GM20000 (cell line): ENCODE measurements at regions not wholly inside any gene's neighbourhood (a gene's known extent, or its start where the extent isn't known, plus 50 kb on each side); places are given as distances from the start of the nearest gene placed in this dataset.

Source experiments
- DNase-seq: peaks from one replicate; pipeline ENCODE4 v3.0.0; 2012; ENCODE audit warnings: low spot score
- CTCF ChIP-seq: IDR thresholded peaks from 2 replicates; pipeline ENCODE4 v1.5.1; 2012; ENCODE audit warnings: mild to moderate bottlenecking, control low read depth; ENCODE audit errors: extremely low read depth, missing control alignments

DNA sequence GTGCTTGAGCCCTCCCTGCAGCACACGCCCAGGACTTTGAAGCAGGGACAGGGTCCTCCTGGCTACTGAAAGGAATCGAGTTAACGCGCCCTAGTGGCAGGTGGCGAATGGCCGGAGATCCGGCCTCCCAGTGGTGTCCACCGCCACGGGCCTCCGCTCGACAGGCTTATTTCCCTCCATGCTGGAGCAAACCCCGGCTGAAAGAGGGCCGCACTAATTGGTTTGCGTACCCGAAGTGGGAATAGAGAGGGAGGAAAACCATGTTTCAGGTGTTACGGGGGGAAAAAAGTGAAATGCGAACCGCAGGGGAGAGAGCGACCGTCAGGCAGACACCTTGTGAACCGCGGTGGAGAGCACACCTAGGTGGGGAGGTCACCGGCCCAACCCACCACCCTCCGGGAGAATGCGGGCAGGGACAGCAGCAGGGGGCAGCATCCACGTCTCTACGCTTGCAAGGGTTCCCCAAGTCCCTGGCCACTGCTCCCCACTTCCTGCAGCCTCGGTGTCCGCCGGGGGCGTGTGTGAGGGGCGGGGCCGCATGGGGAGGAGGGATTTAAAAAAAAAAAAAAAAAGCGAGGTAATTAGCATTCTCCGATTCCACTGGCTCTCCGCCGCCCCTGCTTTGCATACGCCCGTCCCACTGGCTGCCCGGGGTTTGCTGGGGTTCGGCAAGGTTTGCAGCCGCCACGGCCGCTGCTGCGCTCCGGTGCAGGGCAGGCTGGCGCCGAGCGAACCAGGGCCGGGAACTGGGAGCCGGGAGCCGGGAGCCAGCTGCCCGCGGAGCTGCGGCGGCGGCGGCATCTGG is 224.6 kb upstream of the CRY1 start:
- peak; percentile 41 for DNase-seq
- no peak for TF ChIP-seq CTCF

DNA sequence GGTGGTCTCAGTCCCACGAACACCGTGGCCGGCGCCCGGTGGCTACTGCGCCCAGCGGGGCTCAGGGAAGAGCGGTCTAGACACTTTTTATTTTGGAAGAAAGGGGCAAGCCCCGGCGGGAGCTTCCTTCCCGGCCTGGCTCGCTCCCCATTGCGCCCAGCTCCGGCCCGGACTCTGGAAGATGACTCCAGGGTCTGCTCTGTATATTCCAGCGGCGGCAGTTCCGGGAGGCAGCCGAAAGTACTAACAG is 225.1 kb upstream of the CRY1 start:
- no peak for TF ChIP-seq CTCF
- DNase-seq, result no peak

DNA sequence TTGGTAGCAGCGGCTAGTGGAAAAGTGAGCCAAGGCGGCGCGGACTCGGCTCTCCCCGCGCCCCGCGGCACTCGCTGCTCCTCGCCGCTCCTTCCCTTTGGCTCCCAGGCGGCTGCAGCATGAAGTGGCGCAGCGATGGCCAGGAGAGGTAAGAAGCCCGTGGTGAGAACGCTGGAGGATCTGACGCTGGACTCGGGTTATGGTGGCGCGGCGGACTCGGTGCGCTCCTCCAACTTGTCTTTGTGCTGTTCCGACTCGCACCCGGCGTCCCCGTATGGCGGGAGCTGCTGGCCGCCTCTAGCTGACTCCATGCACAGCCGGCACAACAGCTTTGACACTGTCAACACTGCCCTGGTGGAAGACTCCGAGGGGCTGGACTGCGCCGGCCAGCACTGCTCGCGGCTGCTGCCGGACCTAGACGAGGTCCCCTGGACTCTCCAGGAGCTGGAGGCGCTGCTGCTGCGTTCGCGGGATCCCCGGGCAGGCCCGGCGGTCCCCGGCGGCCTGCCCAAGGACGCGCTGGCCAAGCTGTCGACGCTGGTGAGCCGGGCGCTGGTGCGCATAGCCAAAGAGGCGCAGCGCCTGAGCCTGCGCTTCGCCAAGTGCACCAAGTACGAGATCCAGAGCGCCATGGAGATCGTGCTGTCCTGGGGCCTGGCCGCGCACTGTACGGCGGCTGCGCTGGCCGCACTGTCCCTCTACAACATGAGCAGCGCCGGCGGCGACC is 225.6 kb upstream of the CRY1 start:
- peak; percentile 38 for DNase-seq
- TF ChIP-seq CTCF, result no peak

DNA sequence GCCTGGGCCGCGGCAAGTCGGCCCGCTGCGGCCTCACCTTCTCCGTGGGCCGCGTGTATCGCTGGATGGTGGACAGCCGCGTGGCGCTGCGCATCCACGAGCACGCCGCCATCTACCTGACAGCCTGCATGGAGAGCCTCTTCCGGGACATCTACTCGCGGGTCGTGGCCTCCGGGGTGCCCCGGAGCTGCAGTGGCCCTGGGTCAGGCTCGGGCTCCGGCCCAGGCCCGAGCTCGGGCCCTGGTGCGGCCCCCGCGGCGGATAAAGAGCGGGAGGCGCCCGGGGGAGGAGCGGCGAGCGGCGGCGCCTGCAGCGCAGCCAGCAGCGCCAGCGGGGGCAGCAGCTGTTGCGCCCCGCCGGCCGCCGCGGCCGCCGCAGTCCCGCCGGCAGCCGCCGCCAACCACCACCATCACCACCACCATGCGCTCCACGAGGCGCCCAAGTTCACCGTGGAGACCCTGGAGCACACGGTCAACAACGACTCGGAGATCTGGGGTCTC is 226.2 kb upstream of the CRY1 start:
- no peak for DNase-seq
- TF ChIP-seq CTCF, result no peak

DNA sequence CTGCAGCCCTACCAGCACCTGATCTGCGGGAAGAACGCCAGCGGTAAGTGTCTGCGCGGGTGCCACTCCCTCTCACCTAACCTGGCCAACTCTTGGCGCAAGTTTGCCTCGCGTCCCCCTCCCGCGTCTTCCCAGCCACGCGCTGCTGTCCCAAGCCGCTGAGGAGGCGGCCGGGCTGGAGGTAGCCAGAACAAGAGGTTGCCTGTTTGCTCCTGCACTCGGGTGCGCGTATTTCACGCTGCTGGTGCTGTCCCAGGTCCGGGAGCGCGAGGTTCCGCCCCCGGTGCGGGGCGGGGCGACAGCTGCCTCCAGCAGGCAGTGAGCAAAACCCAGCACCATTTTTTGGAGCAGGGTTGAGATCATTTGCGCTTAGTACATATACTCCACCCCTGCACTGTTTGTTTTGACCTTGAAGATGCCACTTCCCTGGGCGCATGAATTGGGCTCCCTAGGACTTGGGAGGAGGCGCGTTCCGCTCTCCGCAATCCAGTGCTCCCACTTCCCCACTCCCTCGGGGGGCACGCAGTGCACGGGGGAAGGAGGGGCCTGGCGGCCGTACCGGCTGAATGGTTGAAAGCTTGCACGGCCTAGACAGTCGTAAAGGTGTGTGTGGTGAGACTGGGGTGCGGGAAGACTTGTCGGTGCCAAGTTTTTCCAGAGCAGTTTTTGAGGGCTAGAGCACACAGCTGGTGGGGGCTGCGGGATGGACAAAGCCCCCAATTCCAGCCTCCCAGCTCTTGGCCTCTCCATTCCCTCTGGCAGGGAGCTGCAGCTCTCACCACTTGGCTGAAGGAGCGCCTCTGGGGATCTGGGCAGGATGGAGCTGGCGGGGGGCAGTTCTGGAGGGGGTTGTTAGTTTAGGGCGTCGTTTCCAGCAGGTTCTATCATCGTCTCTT is 226.9 kb upstream of the CRY1 start:
- DNase-seq, result peak; percentile 33

DNA sequence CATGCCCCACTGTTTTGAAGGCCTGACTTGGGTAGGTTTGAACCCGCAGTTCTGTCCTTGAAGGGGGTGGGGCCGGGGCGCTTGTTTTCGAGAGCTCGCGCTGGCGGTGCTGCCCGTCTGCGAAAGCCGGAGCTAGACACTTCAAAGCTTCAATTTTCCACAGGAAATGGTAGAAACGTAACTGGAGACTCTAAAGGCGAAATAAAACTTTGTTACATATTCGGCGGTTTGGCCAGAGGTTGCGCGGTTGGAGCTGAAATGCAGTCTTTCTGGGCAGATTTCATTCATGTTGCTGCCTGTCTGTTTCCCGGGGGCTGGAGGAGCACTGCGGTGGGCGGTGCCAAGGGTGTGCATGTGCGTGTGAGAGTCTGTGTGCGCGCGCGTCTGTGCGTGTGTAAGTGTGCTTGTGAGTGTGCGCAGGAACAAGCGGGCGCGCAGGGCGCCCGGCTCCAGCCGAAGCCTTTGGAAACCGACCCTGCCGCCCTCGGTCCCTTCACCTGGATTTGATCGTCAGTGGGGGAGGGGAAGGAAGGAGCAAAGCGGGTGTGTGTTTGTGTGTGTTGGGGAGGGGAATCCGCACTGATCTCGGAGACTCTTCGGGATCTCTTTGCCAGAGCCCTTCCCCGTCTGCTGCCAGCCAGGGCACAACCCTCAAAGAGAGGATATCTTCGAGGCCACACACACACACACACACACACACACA is 227.7 kb upstream of the CRY1 start:
- DNase-seq, result no peak
- TF ChIP-seq CTCF, result no peak

More for the DNA sequence above, 226.9 kb upstream of the CRY1 start:
- no peak for TF ChIP-seq CTCF
